ENCODE measurements at regions not wholly inside any gene's neighbourhood (a gene's known extent, or its start where the extent isn't known, plus 50 kb on each side); places are given as distances from the start of the nearest gene placed in this dataset.

GRCh38 chr1:244235157-244235556 is 184.1 kb downstream of the ZBTB18 start:
- Mint-ChIP-seq H3K27me3 (peaks cover 13% of the 10 kb centered on the region), H3K36me3 (no peaks in the 10 kb centered on the region), H3K4me3 (no peak overlapping the region), H3K9me3 (no peaks in the 10 kb centered on the region), H3K27ac (no peak overlapping the region), H3K4me1 (peaks cover 8 to 19% (median 10%) of the 10 kb centered on the region in 3 donors)

GRCh38 chr1:244236101-244236500 is 185.0 kb downstream of the ZBTB18 start:
- no peaks in the 10 kb centered on the region for H3K36me3 Mint-ChIP-seq
- peaks cover 5 to 18% (median 10%) of the 10 kb centered on the region in 3 donors for H3K4me1 Mint-ChIP-seq
- no peaks in the 10 kb centered on the region for H3K9me3 Mint-ChIP-seq
- H3K4me3 Mint-ChIP-seq = no peak overlapping the region
- H3K27ac Mint-ChIP-seq = no peak overlapping the region
- peaks cover 7% of the 10 kb centered on the region for H3K27me3 Mint-ChIP-seq

GRCh38 chr1:244236721-244237120 is 185.6 kb downstream of the ZBTB18 start:
- no peak overlapping the region for H3K4me3 Mint-ChIP-seq
- H3K4me1 Mint-ChIP-seq = peaks cover 5 to 18% (median 10%) of the 10 kb centered on the region in 3 donors
- no peak overlapping the region for H3K27ac Mint-ChIP-seq
- H3K36me3 Mint-ChIP-seq = peaks cover 2% of the 10 kb centered on the region
- H3K9me3 Mint-ChIP-seq = no peaks in the 10 kb centered on the region
- H3K27me3 Mint-ChIP-seq = peaks cover 6% of the 10 kb centered on the region

GRCh38 chr1:244237445-244237844 is 186.4 kb downstream of the ZBTB18 start:
- Mint-ChIP-seq H3K4me1 (peaks cover 8 to 20% (median 12%) of the 10 kb centered on the region in 3 donors), H3K27ac (no peak overlapping the region), H3K9me3 (no peaks in the 10 kb centered on the region), H3K36me3 (peaks cover 2% of the 10 kb centered on the region), H3K27me3 (peaks cover 2% of the 10 kb centered on the region), H3K4me3 (no peak overlapping the region)

GRCh38 chr1:244239261-244239770 is 188.2 kb downstream of the ZBTB18 start:
- Mint-ChIP-seq H3K4me3 (no peak overlapping the region), H3K36me3 (peaks cover 2% of the 10 kb centered on the region), H3K27ac (peak overlapping the region in 2 of 3 donors; percentile 3 to 10), H3K9me3 (no peaks in the 10 kb centered on the region), H3K27me3 (no peaks in the 10 kb centered on the region), H3K4me1 (peaks cover 9 to 20% (median 18%) of the 10 kb centered on the region in 3 donors)

- Mint-ChIP-seq H3K36me3 (peaks cover 2% of the 10 kb centered on the region), H3K9me3 (no peaks in the 10 kb centered on the region), H3K27me3 (no peaks in the 10 kb centered on the region), H3K4me1 (peaks cover 22 to 33% (median 29%) of the 10 kb centered on the region in 3 donors), H3K4me3 (no peak overlapping the region), H3K27ac (no peak overlapping the region)
These were observed 190.4 kb downstream of the ZBTB18 start for GRCh38 chr1:244241438-244241837.

- Mint-ChIP-seq H3K9me3 (no peaks in the 10 kb centered on the region), H3K4me3 (peak overlapping the region in 2 of 4 donors; percentile 46 to 81), H3K27ac (peak overlapping the region in 1 of 3 donors; percentile 79), H3K36me3 (peaks cover 2% of the 10 kb centered on the region), H3K27me3 (no peaks in the 10 kb centered on the region), H3K4me1 (peaks cover 28 to 39% (median 35%) of the 10 kb centered on the region in 3 donors)
These were observed 191.4 kb downstream of the ZBTB18 start for GRCh38 chr1:244242446-244242845.

GRCh38 chr1:244246334-244246733 is 195.3 kb downstream of the ZBTB18 start:
- Mint-ChIP-seq H3K4me3 (peak overlapping the region in 2 of 4 donors; percentile 45 to 52), H3K9me3 (no peaks in the 10 kb centered on the region), H3K27ac (no peak overlapping the region), H3K27me3 (no peaks in the 10 kb centered on the region), H3K36me3 (peaks cover 2% of the 10 kb centered on the region), H3K4me1 (peaks cover 27 to 35% (median 34%) of the 10 kb centered on the region in 3 donors)

GRCh38 chr1:244248426-244248825 is 197.3 kb downstream of the ZBTB18 start:
- H3K4me1 Mint-ChIP-seq = peaks cover 30 to 41% (median 35%) of the 10 kb centered on the region in 3 donors
- no peaks in the 10 kb centered on the region for H3K9me3 Mint-ChIP-seq
- H3K36me3 Mint-ChIP-seq = no peaks in the 10 kb centered on the region
- no peak overlapping the region for H3K4me3 Mint-ChIP-seq
- H3K27me3 Mint-ChIP-seq = no peaks in the 10 kb centered on the region
- no peak overlapping the region for H3K27ac Mint-ChIP-seq

GRCh38 chr1:244252211-244252610 is 199.5 kb downstream of the ADSS2 start:
- Mint-ChIP-seq H3K36me3 (peaks cover 2% of the 10 kb centered on the region), H3K4me1 (peaks cover 28 to 43% (median 34%) of the 10 kb centered on the region in 3 donors), H3K27ac (no peak overlapping the region), H3K4me3 (no peak overlapping the region), H3K27me3 (no peaks in the 10 kb centered on the region), H3K9me3 (peaks cover 0 to 3% (median 0%) of the 10 kb centered on the region in 3 donors)

GRCh38 chr1:244254467-244254866 is 197.2 kb downstream of the ADSS2 start:
- Mint-ChIP-seq H3K27me3 (no peaks in the 10 kb centered on the region), H3K4me3 (peak overlapping the region; percentile 66 to 92 (median 78)), H3K27ac (peak overlapping the region; percentile 79 to 94 (median 80)), H3K4me1 (peaks cover 27 to 39% (median 32%) of the 10 kb centered on the region in 3 donors), H3K9me3 (peaks cover 0 to 3% (median 0%) of the 10 kb centered on the region in 3 donors), H3K36me3 (peaks cover 2% of the 10 kb centered on the region)

- Mint-ChIP-seq H3K27ac (peak overlapping the region in 1 of 3 donors; percentile 91), H3K4me1 (peaks cover 27 to 39% (median 32%) of the 10 kb centered on the region in 3 donors), H3K9me3 (peaks cover 0 to 3% (median 0%) of the 10 kb centered on the region in 3 donors), H3K4me3 (peak overlapping the region in 2 of 4 donors; percentile 63 to 89), H3K27me3 (no peaks in the 10 kb centered on the region), H3K36me3 (peaks cover 2% of the 10 kb centered on the region)
These were observed 196.2 kb downstream of the ADSS2 start for GRCh38 chr1:244255426-244255965.

GRCh38 chr1:244256086-244256676 is 195.5 kb downstream of the ADSS2 start:
- Mint-ChIP-seq H3K27ac (no peak overlapping the region), H3K36me3 (peaks cover 2% of the 10 kb centered on the region), H3K4me1 (peaks cover 27 to 39% (median 32%) of the 10 kb centered on the region in 3 donors), H3K9me3 (peaks cover 0 to 3% (median 0%) of the 10 kb centered on the region in 3 donors), H3K4me3 (peak overlapping the region in 1 of 4 donors; percentile 4), H3K27me3 (no peaks in the 10 kb centered on the region)

- H3K9me3 Mint-ChIP-seq = no peaks in the 10 kb centered on the region
- no peak overlapping the region for H3K27ac Mint-ChIP-seq
- peaks cover 2% of the 10 kb centered on the region for H3K36me3 Mint-ChIP-seq
- H3K27me3 Mint-ChIP-seq = no peaks in the 10 kb centered on the region
- peaks cover 0 to 1% (median 0%) of the 10 kb centered on the region in 3 donors for H3K4me1 Mint-ChIP-seq
- no peak overlapping the region for H3K4me3 Mint-ChIP-seq
These were observed 187.5 kb downstream of the ADSS2 start for GRCh38 chr1:244264163-244264562.

GRCh38 chr1:244265507-244265906 is 186.2 kb downstream of the ADSS2 start:
- no peaks in the 10 kb centered on the region for H3K27me3 Mint-ChIP-seq
- H3K36me3 Mint-ChIP-seq = peaks cover 2% of the 10 kb centered on the region
- H3K4me1 Mint-ChIP-seq = peaks cover 0 to 1% (median 0%) of the 10 kb centered on the region in 3 donors
- H3K9me3 Mint-ChIP-seq = peaks cover 0 to 3% (median 2%) of the 10 kb centered on the region in 3 donors
- no peak overlapping the region for H3K4me3 Mint-ChIP-seq
- H3K27ac Mint-ChIP-seq = no peak overlapping the region
